GM06990 (cell line): ENCODE measurements at regions not wholly inside any gene's neighbourhood (a gene's known extent, or its start where the extent isn't known, plus 50 kb on each side); places are given as distances from the start of the nearest gene placed in this dataset.

Experiments
- DNase-seq: peaks from one replicate; pipeline ENCODE4 v3.0.0-alpha.2; 2011; ENCODE audit not compliant: insufficient read length; ENCODE audit errors: extremely low read depth
- H3K27me3 ChIP-seq: replicated peaks from 2 replicates; pipeline ENCODE4 v1.6.0; 2011; ENCODE audit warnings: low read length; ENCODE audit not compliant: control insufficient read depth, insufficient read depth
- H3K36me3 ChIP-seq: 2 replicates; pipeline ENCODE4 v1.5.1; 2011; ENCODE audit warnings: low read length; ENCODE audit not compliant: control insufficient read depth, insufficient read depth
- H3K4me3 ChIP-seq: replicated peaks from 2 replicates; pipeline ENCODE4 v1.5.1; 2011; ENCODE audit warnings: low read depth, mild to moderate bottlenecking, control low read depth, low read length
- TF ChIP-seq, protein P1 (sequence below): IDR thresholded peaks from 2 replicates; pipeline ENCODE4 v1.5.1; 2011; ENCODE audit warnings: low read length, control low read depth, mild to moderate bottlenecking, inconsistent platforms; ENCODE audit not compliant: insufficient read depth, poor library complexity, severe bottlenecking

DNA sequence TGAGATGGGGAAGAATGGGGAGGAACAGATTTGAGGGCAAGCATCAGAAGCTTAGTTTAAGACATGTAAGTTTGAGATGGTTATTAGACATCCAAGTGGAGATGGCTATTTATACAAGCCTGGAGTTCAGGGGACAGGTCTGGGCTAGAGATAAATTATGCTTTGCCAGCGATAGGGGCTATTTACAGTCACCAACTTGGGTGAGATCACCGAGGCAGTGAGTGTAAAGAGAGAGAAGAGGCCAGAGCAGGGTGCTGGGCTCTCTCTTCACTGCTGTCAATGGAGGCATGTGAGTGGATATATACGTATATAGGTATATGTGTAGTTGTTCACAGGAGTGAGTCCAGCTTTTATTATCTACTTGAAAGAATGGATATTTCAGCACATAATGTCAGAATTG lies 81.0 kb downstream of the QPCT start:
- DNase-seq, result no peak
- no peaks in the 10 kb centered on the region for H3K36me3 ChIP-seq
- no peaks in the 10 kb centered on the region for H3K27me3 ChIP-seq
- TF ChIP-seq, protein P1, sequence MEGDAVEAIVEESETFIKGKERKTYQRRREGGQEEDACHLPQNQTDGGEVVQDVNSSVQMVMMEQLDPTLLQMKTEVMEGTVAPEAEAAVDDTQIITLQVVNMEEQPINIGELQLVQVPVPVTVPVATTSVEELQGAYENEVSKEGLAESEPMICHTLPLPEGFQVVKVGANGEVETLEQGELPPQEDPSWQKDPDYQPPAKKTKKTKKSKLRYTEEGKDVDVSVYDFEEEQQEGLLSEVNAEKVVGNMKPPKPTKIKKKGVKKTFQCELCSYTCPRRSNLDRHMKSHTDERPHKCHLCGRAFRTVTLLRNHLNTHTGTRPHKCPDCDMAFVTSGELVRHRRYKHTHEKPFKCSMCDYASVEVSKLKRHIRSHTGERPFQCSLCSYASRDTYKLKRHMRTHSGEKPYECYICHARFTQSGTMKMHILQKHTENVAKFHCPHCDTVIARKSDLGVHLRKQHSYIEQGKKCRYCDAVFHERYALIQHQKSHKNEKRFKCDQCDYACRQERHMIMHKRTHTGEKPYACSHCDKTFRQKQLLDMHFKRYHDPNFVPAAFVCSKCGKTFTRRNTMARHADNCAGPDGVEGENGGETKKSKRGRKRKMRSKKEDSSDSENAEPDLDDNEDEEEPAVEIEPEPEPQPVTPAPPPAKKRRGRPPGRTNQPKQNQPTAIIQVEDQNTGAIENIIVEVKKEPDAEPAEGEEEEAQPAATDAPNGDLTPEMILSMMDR, result no peak
- H3K4me3 ChIP-seq, result no peak overlapping the region

DNA sequence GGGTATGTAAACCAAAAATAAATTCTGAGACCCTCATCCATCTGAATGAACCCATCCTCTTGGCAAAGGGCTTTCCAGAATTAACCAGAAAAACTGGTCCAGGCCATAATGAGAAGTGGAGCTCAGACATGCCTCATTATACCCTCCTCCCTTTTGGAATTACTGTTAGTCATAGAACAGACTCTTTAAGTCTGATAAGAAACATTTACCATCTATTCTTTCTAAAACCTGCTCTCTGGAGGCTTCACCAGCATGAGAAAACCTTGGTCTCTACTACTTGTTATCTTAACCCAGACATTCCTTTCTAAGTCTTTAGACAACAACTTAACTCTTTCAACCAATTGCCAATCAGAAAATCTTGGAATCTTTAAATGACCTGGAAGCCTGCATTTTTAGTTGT lies 82.8 kb downstream of the QPCT start:
- no peaks in the 10 kb centered on the region for H3K27me3 ChIP-seq
- TF ChIP-seq, protein P1, result no peak
- no peaks in the 10 kb centered on the region for H3K36me3 ChIP-seq
- DNase-seq, result no peak
- H3K4me3 ChIP-seq, result no peak overlapping the region

DNA sequence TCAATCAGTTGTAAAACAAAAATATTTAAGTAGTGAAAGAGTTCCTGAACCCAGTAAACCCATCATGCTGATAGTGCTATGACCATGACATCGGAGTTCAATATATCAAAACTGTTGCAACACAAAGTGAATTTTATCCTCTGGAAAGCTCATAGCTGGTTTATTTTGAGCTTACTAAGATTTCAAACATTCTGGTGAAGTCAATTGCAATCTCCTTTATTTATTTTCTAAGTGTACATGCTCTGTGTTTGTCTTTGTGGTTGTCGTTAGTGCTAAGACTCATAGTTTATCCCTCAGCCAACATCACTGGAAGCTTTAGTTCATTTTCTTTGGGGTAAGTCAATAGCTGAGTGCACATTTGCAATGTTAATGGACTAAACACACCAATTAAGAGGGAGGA lies 91.9 kb downstream of the QPCT start:
- Histone ChIP-seq H3K4me3 (no peak overlapping the region), H3K36me3 (no peaks in the 10 kb centered on the region), H3K27me3 (no peaks in the 10 kb centered on the region)
- TF ChIP-seq, protein P1, result no peak
- DNase-seq, result no peak

DNA sequence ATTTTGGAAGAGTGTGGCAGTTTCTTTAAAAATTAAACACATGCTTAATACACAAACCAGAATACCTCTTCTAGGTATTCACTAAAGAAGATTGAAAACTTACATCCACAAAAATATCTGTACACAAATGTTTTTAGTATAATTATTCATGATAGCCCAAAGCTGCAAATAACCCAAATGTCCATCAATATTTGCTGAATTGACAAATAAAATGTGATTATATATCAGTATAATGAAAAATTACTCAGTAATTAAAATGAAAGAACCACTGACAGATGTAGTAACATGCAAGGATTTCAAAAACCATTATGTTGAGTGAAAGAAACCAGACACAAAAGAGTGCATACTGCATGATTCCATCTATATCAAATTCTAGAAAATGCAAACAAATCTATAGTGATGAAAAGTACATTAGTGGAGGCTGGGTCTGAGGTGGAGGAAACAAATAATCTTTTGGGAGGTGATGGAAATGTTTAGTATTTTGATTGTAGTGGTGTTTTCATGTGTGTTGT lies 94.8 kb downstream of the QPCT start:
- TF ChIP-seq, protein P1, result no peak
- Histone ChIP-seq H3K27me3 (no peaks in the 10 kb centered on the region), H3K36me3 (no peaks in the 10 kb centered on the region), H3K4me3 (no peak overlapping the region)
- DNase-seq, result no peak

DNA sequence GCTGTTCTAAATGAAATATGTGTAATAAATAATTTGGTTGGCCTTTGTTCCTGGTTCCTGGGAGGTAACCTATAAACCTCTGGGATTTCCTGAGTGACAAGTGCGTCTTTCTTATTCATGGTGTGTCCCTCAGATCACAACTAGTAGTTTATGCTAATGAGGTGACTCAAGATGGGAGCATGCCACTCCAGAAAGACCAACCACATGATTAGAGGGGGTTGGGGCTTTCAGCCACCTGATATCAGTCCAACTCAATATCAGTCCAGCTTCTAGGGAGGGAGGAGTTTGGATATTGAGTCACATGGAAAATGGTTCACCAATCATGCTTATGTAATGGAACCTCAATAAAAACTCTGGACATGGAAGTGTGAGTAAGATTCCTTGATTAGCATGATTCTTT lies 96.6 kb downstream of the QPCT start:
- DNase-seq, result no peak
- H3K4me3 ChIP-seq, result no peak overlapping the region
- no peaks in the 10 kb centered on the region for H3K27me3 ChIP-seq
- TF ChIP-seq, protein P1, result no peak
- H3K36me3 ChIP-seq, result no peaks in the 10 kb centered on the region

DNA sequence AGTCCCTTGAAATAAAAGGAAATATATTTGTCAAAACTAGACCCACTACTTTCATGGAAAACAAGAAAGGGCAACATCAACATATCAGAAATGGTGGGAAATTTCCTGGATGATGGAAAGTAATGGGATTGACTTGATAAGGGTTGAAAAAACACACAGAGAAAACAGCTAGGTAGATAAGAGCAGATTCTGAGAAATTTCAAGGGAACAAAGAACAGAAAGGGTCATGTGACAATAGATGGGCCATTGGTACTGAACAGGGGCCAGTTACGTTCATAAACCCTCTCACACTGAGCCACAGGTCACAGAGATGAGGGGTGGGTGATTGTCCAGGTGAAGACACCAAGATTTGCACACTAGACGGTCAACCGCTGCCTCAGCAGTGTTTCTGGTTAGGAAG lies 98.7 kb downstream of the QPCT start:
- Histone ChIP-seq H3K27me3 (no peaks in the 10 kb centered on the region), H3K36me3 (no peaks in the 10 kb centered on the region), H3K4me3 (no peak overlapping the region)
- no peak for DNase-seq
- TF ChIP-seq, protein P1, result no peak
